ENCODE measurements at regions not wholly inside any gene's neighbourhood (a gene's known extent, or its start where the extent isn't known, plus 50 kb on each side); places are given as distances from the start of the nearest gene placed in this dataset.

- no peak overlapping the region for H3K4me3 ChIP-seq (ENCODE audit: low read depth, low read length)
- TF ChIP-seq, protein P1, sequence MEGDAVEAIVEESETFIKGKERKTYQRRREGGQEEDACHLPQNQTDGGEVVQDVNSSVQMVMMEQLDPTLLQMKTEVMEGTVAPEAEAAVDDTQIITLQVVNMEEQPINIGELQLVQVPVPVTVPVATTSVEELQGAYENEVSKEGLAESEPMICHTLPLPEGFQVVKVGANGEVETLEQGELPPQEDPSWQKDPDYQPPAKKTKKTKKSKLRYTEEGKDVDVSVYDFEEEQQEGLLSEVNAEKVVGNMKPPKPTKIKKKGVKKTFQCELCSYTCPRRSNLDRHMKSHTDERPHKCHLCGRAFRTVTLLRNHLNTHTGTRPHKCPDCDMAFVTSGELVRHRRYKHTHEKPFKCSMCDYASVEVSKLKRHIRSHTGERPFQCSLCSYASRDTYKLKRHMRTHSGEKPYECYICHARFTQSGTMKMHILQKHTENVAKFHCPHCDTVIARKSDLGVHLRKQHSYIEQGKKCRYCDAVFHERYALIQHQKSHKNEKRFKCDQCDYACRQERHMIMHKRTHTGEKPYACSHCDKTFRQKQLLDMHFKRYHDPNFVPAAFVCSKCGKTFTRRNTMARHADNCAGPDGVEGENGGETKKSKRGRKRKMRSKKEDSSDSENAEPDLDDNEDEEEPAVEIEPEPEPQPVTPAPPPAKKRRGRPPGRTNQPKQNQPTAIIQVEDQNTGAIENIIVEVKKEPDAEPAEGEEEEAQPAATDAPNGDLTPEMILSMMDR (conservative IDR thresholded peaks at IDR 0.05; ENCODE audit: low read depth, low read length), result no peak
- no peak for DNase-seq (ENCODE audit: low read depth)
Measured at GRCh38 chr12:67390273-67390672, 121.1 kb downstream of the CAND1 start.

- no peak overlapping the region for H3K4me3 ChIP-seq (ENCODE audit: low read depth, low read length)
- TF ChIP-seq, protein P1 (conservative IDR thresholded peaks at IDR 0.05; ENCODE audit: low read depth, low read length), result no peak
- DNase-seq (ENCODE audit: low read depth), result no peak
Measured at GRCh38 chr12:67391034-67391433, 121.9 kb downstream of the CAND1 start.

DNA sequence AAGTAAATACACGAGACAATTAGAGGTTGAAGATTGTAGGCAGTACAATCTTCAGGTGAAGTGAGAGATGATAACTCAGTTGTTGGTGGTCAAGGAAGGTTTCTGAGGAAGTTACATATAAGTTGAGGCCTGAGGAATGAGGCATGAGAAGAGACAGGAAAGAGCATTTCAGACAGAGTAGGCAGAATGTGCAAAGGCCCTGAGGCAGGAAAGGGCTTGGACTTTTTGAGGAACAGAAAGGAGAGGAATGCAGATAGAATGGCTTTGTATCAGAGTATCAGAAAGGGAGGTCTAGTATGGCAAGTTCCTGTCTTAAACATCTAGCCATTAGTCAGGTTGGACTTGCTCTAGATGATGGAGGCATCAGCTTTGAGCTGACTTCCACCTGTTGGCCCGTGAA is 122.5 kb downstream of the CAND1 start:
- TF ChIP-seq, protein P1 (conservative IDR thresholded peaks at IDR 0.05; ENCODE audit: low read depth, low read length), result no peak

DNA sequence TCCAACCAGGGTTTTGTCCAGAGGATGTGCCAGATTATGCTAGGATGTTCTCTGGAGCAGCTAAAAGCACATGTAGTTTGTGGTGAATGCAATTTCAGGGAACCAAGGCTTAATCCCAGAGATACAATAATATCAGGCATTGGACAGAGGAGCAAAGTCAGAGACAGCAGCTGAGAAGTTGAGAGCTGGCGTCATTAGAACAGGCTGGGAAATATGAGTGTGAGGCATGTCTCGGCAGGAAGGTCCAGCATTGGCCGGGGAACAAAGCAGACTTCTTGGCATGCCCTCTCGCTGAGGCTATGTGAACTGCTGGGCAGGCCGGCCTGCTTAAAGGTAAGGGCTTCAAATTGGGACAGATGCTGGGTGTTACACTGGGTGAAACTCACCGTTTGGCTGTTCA is 125.4 kb downstream of the CAND1 start:
- TF ChIP-seq, protein P1 (conservative IDR thresholded peaks at IDR 0.05; ENCODE audit: low read depth, low read length), result peak; percentile 23
- no peak overlapping the region for H3K4me3 ChIP-seq (ENCODE audit: low read depth, low read length)
- DNase-seq (ENCODE audit: low read depth), result no peak

More for the DNA sequence above, 122.5 kb downstream of the CAND1 start:
- H3K4me3 ChIP-seq (ENCODE audit: low read depth, low read length), result no peak overlapping the region
- no peak for DNase-seq (ENCODE audit: low read depth)

- TF ChIP-seq, protein P1 (conservative IDR thresholded peaks at IDR 0.05; ENCODE audit: low read depth, low read length), result no peak
- DNase-seq (ENCODE audit: low read depth), result no peak
- H3K4me3 ChIP-seq (ENCODE audit: low read depth, low read length), result no peak overlapping the region
Measured at GRCh38 chr12:67400742-67401141, 131.6 kb downstream of the CAND1 start.

DNA sequence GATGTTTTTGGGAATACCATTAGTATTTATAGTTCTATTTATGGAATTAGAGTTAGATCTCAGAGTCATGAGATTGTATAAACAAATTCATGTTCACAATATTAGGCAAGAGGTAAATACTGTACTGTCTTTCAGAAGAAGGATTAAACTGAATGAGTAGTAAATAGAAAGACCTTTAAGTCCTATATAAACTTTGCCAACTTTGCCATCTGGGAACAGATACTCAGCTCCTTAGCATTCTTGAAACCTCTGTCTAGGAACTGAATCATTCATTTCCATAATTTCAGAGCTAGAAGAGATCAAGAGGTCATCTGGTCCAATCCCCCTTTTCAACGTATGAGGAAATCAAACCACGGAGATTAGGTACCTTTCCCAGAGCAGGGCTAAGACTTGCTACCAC is 141.1 kb downstream of the CAND1 start:
- DNase-seq (ENCODE audit: low read depth), result no peak
- no peak overlapping the region for H3K4me3 ChIP-seq (ENCODE audit: low read depth, low read length)
- TF ChIP-seq, protein P1 (conservative IDR thresholded peaks at IDR 0.05; ENCODE audit: low read depth, low read length), result no peak

DNA sequence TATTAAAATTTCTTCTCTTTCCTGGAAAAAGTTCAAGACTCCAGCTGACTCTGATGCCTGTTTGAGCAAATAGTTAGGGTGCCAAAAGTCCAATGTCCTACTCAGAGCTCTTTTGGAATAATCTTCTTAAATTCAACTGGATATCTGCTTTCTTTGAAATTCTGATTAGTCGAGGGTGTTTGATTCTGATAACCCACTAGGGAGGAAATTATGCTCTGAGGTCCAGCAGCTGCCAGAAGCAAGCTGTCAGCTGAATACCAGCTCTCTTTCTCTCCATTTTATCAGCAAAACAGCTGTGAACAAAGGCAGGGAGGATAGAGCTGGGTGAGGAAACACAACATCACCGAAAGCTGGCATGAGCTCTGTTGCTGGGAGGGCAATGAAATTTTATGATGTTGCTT is 141.5 kb downstream of the CAND1 start:
- TF ChIP-seq, protein P1 (conservative IDR thresholded peaks at IDR 0.05; ENCODE audit: low read depth, low read length), result no peak
- H3K4me3 ChIP-seq (ENCODE audit: low read depth, low read length), result no peak overlapping the region
- DNase-seq (ENCODE audit: low read depth), result no peak
